Adipocyte (in vitro differentiated cells): ENCODE measurements at regions not wholly inside any gene's neighbourhood (a gene's known extent, or its start where the extent isn't known, plus 50 kb on each side); places are given as distances from the start of the nearest gene placed in this dataset.

Source experiments
- DNase-seq: peaks from one replicate; pipeline ENCODE4 v3.0.0-alpha.2; 2015; ENCODE audit warnings: low read depth
- H3K27me3 ChIP-seq: replicated peaks from 2 replicates; pipeline ENCODE4 v1.7.0; 2013; ENCODE audit warnings: mild to moderate bottlenecking, low read length, moderate library complexity; ENCODE audit not compliant: control insufficient read depth, insufficient read depth
- H3K36me3 ChIP-seq: 2 replicates; pipeline ENCODE4 v1.7.0; 2013; ENCODE audit warnings: low read length, mild to moderate bottlenecking, moderate library complexity; ENCODE audit not compliant: control insufficient read depth, insufficient read depth, severe bottlenecking
- H3K4me1 ChIP-seq: 2 replicates; pipeline ENCODE4 v1.7.0; 2013; ENCODE audit warnings: mild to moderate bottlenecking, low read length, moderate library complexity; ENCODE audit not compliant: control insufficient read depth, insufficient read depth
- H3K4me3 ChIP-seq: 2 replicates; pipeline ENCODE4 v1.7.0; 2013; ENCODE audit warnings: mild to moderate bottlenecking, low read length, moderate library complexity
- H3K9ac ChIP-seq: 2 replicates; pipeline ENCODE4 v1.7.0; 2013; ENCODE audit warnings: mild to moderate bottlenecking, low read length, moderate library complexity
- H3K9me3 ChIP-seq: 2 replicates; pipeline ENCODE4 v1.7.0; 2013; ENCODE audit warnings: mild to moderate bottlenecking, low read length, moderate library complexity; ENCODE audit not compliant: control insufficient read depth

- H3K27me3 ChIP-seq: no peaks in the 10 kb centered on the region
These were observed 599.2 kb upstream of the CDH6 start for GRCh38 chr5:30594331-30594730.

GRCh38 chr5:30592833-30593232 is 600.7 kb upstream of the CDH6 start:
- H3K9me3 ChIP-seq: no peaks in the 10 kb centered on the region
- DNase-seq: no peak
- H3K36me3 ChIP-seq: no peaks in the 10 kb centered on the region
- no peak overlapping the region for H3K4me3 ChIP-seq
- H3K4me1 ChIP-seq: no peaks in the 10 kb centered on the region
- H3K9ac ChIP-seq: no peak overlapping the region
- no peaks in the 10 kb centered on the region for H3K27me3 ChIP-seq

More at GRCh38 chr5:30594331-30594730, 599.2 kb upstream of the CDH6 start:
- Histone ChIP-seq H3K9me3 (no peaks in the 10 kb centered on the region), H3K9ac (no peak overlapping the region), H3K36me3 (no peaks in the 10 kb centered on the region), H3K4me3 (no peak overlapping the region), H3K4me1 (no peaks in the 10 kb centered on the region)
- no peak for DNase-seq

GRCh38 chr5:30581198-30581935 is 612.1 kb upstream of the CDH6 start:
- Histone ChIP-seq H3K4me1 (no peaks in the 10 kb centered on the region), H3K4me3 (no peak overlapping the region), H3K27me3 (no peaks in the 10 kb centered on the region), H3K9ac (no peak overlapping the region), H3K36me3 (no peaks in the 10 kb centered on the region), H3K9me3 (no peaks in the 10 kb centered on the region)
- DNase-seq: no peak

GRCh38 chr5:30574761-30575160 is 618.7 kb upstream of the CDH6 start:
- no peaks in the 10 kb centered on the region for H3K4me1 ChIP-seq
- H3K9ac ChIP-seq: no peak overlapping the region
- no peak overlapping the region for H3K4me3 ChIP-seq
- no peaks in the 10 kb centered on the region for H3K9me3 ChIP-seq
- no peaks in the 10 kb centered on the region for H3K36me3 ChIP-seq
- H3K27me3 ChIP-seq: no peaks in the 10 kb centered on the region
- DNase-seq: no peak

- H3K9me3 ChIP-seq: no peaks in the 10 kb centered on the region
- H3K36me3 ChIP-seq: no peaks in the 10 kb centered on the region
- no peaks in the 10 kb centered on the region for H3K27me3 ChIP-seq
- H3K4me3 ChIP-seq: no peak overlapping the region
- no peak for DNase-seq
- no peak overlapping the region for H3K9ac ChIP-seq
- no peaks in the 10 kb centered on the region for H3K4me1 ChIP-seq
These were observed 621.2 kb upstream of the CDH6 start for GRCh38 chr5:30572279-30572678.

- H3K36me3 ChIP-seq: no peaks in the 10 kb centered on the region
- no peaks in the 10 kb centered on the region for H3K27me3 ChIP-seq
- DNase-seq: no peak
- H3K9me3 ChIP-seq: no peaks in the 10 kb centered on the region
- H3K4me3 ChIP-seq: no peak overlapping the region
- no peak overlapping the region for H3K9ac ChIP-seq
- no peaks in the 10 kb centered on the region for H3K4me1 ChIP-seq
These were observed 631.7 kb upstream of the CDH6 start for GRCh38 chr5:30561771-30562170.

- H3K9ac ChIP-seq: no peak overlapping the region
- no peaks in the 10 kb centered on the region for H3K4me1 ChIP-seq
- H3K27me3 ChIP-seq: no peaks in the 10 kb centered on the region
- no peak overlapping the region for H3K4me3 ChIP-seq
- no peaks in the 10 kb centered on the region for H3K9me3 ChIP-seq
- DNase-seq: no peak
- H3K36me3 ChIP-seq: no peaks in the 10 kb centered on the region
These were observed 641.9 kb upstream of the CDH6 start for GRCh38 chr5:30551618-30552017.

GRCh38 chr5:30548580-30549305 is 644.7 kb upstream of the CDH6 start:
- no peak for DNase-seq
- Histone ChIP-seq H3K9me3 (no peaks in the 10 kb centered on the region), H3K4me3 (no peak overlapping the region)

GRCh38 chr5:30540150-30540549 is 653.3 kb upstream of the CDH6 start:
- no peaks in the 10 kb centered on the region for H3K4me1 ChIP-seq
- H3K4me3 ChIP-seq: no peak overlapping the region
- no peak for DNase-seq
- H3K9ac ChIP-seq: no peak overlapping the region
- H3K36me3 ChIP-seq: no peaks in the 10 kb centered on the region
- H3K27me3 ChIP-seq: no peaks in the 10 kb centered on the region
- peaks cover 4% of the 10 kb centered on the region for H3K9me3 ChIP-seq

More at GRCh38 chr5:30548580-30549305, 644.7 kb upstream of the CDH6 start:
- Histone ChIP-seq H3K4me1 (no peaks in the 10 kb centered on the region), H3K36me3 (no peaks in the 10 kb centered on the region), H3K27me3 (no peaks in the 10 kb centered on the region), H3K9ac (no peak overlapping the region)

GRCh38 chr5:30539004-30539634 is 654.4 kb upstream of the CDH6 start:
- no peak for DNase-seq
- H3K9me3 ChIP-seq: peaks cover 4% of the 10 kb centered on the region

GRCh38 chr5:30525353-30525752 is 668.1 kb upstream of the CDH6 start:
- H3K36me3 ChIP-seq: no peaks in the 10 kb centered on the region
- no peaks in the 10 kb centered on the region for H3K4me1 ChIP-seq
- no peak overlapping the region for H3K9ac ChIP-seq
- H3K9me3 ChIP-seq: no peaks in the 10 kb centered on the region
- no peak for DNase-seq
- no peaks in the 10 kb centered on the region for H3K27me3 ChIP-seq
- no peak overlapping the region for H3K4me3 ChIP-seq

More at GRCh38 chr5:30539004-30539634, 654.4 kb upstream of the CDH6 start:
- no peak overlapping the region for H3K4me3 ChIP-seq
- H3K9ac ChIP-seq: no peak overlapping the region
- no peaks in the 10 kb centered on the region for H3K27me3 ChIP-seq
- no peaks in the 10 kb centered on the region for H3K4me1 ChIP-seq
- no peaks in the 10 kb centered on the region for H3K36me3 ChIP-seq
